MM.1S (cell line): ENCODE measurements at regions not wholly inside any gene's neighbourhood (a gene's known extent, or its start where the extent isn't known, plus 50 kb on each side); places are given as distances from the start of the nearest gene placed in this dataset.

ENCODE experiments used
- DNase-seq: peaks from one replicate; pipeline ENCODE4 v3.0.0-alpha.2; 2015
- H2AFZ ChIP-seq: fragments of 300-600 bp; sonication (generic); 2 replicates; pipeline ENCODE4 v1.6.0; 2016; ENCODE audit warnings: antibody characterized with exemption, low read length
- H3F3A ChIP-seq: fragments of 300-600 bp; sonication (generic); 2 replicates; pipeline ENCODE4 v1.6.1; 2016; ENCODE audit warnings: mild to moderate bottlenecking, antibody characterized with exemption, low read length, moderate library complexity, mixed read lengths; ENCODE audit not compliant: insufficient read depth
- H3K27ac ChIP-seq: fragments of 300-600 bp; sonication (generic); 2 replicates; pipeline ENCODE4 v1.5.1; 2016; ENCODE audit warnings: mild to moderate bottlenecking, low read length
- H3K27me3 ChIP-seq: fragments of 300-600 bp; sonication (generic); replicated peaks from 2 replicates; pipeline ENCODE4 v1.6.0; 2016; ENCODE audit warnings: low read length; ENCODE audit not compliant: insufficient read depth
- H3K36me3 ChIP-seq: fragments of 300-600 bp; sonication (generic); replicated peaks from 2 replicates; pipeline ENCODE4 v1.6.1; 2016; ENCODE audit warnings: mild to moderate bottlenecking, low read length, mixed read lengths; ENCODE audit not compliant: insufficient read depth
- H3K4me1 ChIP-seq: fragments of 300-600 bp; sonication (generic); 2 replicates; pipeline ENCODE4 v1.6.1; 2016; ENCODE audit warnings: low read length, mixed read lengths
- H3K4me2 ChIP-seq: fragments of 300-600 bp; sonication (generic); 2 replicates; pipeline ENCODE4 v1.6.0; 2016; ENCODE audit warnings: low read depth, low read length
- H3K4me3 ChIP-seq: fragments of 300-600 bp; sonication (generic); 2 replicates; pipeline ENCODE4 v1.5.1; 2016; ENCODE audit warnings: low read length, mixed read lengths
- H3K79me2 ChIP-seq: fragments of 300-600 bp; sonication (generic); 2 replicates; pipeline ENCODE4 v1.6.1; 2016; ENCODE audit warnings: mixed run types, low read length, mixed read lengths
- H3K9ac ChIP-seq: fragments of 300-600 bp; sonication (generic); 2 replicates; pipeline ENCODE4 v1.6.1; 2016; ENCODE audit warnings: low read length, mixed read lengths
- H3K9me2 ChIP-seq: fragments of 300-600 bp; sonication (generic); replicated peaks from 2 replicates; pipeline ENCODE4 v1.6.1; 2016; ENCODE audit warnings: mild to moderate bottlenecking, low read length, mixed read lengths; ENCODE audit not compliant: insufficient read depth
- H3K9me3 ChIP-seq: fragments of 300-600 bp; sonication (generic); replicated peaks from 2 replicates; pipeline ENCODE4 v1.6.1; 2016; ENCODE audit warnings: mild to moderate bottlenecking, low read length, mixed read lengths; ENCODE audit not compliant: insufficient read depth
- H4K20me1 ChIP-seq: fragments of 300-600 bp; sonication (generic); 2 replicates; pipeline ENCODE4 v1.6.1; 2016; ENCODE audit warnings: mild to moderate bottlenecking, low read length, moderate library complexity, mixed read lengths; ENCODE audit not compliant: insufficient read depth
- EZH2 ChIP-seq: fragments of 300-600 bp; sonication (generic); optimal IDR thresholded peaks from 2 replicates; pipeline ENCODE3; 2017; ENCODE audit warnings: low read depth, mild to moderate bottlenecking, antibody characterized with exemption, low read length, mixed read lengths
- EZH2phosphoT487 ChIP-seq: fragments of 300-600 bp; sonication (generic); IDR thresholded peaks from 2 replicates; pipeline ENCODE4 v1.6.1; 2018; ENCODE audit warnings: antibody characterized with exemption, low read length
- TF ChIP-seq, protein P1 (sequence below): fragments of 300-600 bp; sonication (generic); IDR thresholded peaks from 2 replicates; pipeline ENCODE4 v1.5.1; 2016; ENCODE audit warnings: antibody characterized with exemption, low read length, mixed read lengths

DNA sequence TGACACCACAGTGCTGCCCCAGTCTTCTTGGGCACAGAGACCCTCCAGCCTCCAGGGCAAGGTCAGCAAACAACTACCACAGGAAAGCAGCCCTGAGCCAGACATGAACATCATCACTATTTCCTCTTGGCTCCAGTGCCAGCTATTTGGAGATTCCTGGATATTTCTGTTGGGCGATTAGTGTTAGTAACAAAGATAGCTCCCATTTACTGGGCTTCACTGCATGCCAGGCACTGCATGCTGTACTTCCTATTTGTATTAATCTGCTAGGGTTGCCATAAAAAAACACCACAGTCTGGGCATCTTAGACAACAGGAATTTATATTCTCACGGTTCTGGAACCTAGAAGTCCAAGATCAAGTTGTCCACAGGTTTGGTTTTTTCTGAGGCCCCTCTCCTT is 255.1 kb upstream of the STT3B start:
- Histone ChIP-seq H3K36me3 (no peaks in the 10 kb centered on the region), H3K27me3 (no peaks in the 10 kb centered on the region), H3K4me2 (no peak overlapping the region), H3K9ac (no peak overlapping the region), H3K79me2 (no peaks in the 10 kb centered on the region), H3K4me1 (no peaks in the 10 kb centered on the region), H4K20me1 (no peaks in the 10 kb centered on the region), H3K4me3 (no peak overlapping the region), H3K27ac (no peak overlapping the region), H3F3A (no peaks in the 10 kb centered on the region), H3K9me3 (no peaks in the 10 kb centered on the region), H2AFZ (no peak overlapping the region), H3K9me2 (no peaks in the 10 kb centered on the region)
- no peak for TF ChIP-seq EZH2phosphoT487
- no peak for TF ChIP-seq EZH2
- TF ChIP-seq, protein P1, sequence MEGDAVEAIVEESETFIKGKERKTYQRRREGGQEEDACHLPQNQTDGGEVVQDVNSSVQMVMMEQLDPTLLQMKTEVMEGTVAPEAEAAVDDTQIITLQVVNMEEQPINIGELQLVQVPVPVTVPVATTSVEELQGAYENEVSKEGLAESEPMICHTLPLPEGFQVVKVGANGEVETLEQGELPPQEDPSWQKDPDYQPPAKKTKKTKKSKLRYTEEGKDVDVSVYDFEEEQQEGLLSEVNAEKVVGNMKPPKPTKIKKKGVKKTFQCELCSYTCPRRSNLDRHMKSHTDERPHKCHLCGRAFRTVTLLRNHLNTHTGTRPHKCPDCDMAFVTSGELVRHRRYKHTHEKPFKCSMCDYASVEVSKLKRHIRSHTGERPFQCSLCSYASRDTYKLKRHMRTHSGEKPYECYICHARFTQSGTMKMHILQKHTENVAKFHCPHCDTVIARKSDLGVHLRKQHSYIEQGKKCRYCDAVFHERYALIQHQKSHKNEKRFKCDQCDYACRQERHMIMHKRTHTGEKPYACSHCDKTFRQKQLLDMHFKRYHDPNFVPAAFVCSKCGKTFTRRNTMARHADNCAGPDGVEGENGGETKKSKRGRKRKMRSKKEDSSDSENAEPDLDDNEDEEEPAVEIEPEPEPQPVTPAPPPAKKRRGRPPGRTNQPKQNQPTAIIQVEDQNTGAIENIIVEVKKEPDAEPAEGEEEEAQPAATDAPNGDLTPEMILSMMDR, result no peak
- DNase-seq, result no peak

DNA sequence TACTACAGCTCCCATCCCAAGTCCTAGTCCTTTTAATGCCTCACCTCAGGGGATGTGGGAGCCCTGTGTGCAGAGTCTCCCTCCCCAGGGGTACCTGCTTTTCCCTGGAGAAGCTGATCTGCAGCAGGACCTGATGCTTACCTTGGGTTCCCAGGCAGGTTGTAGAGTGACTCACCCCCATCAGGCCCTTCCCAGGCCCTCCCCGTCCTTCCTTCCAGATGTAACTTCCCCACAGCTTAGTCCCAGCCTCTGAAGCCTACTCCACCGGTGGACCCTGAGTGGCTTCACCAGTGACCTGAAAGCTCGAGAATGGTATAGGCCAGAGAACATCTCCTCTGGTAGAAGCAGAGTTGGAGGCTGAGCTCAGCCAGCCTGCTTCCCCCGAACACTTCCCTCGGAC is 254.2 kb upstream of the STT3B start:
- Histone ChIP-seq H3K9ac (no peak overlapping the region), H3K9me3 (no peaks in the 10 kb centered on the region), H3K27ac (no peak overlapping the region), H3K4me2 (no peak overlapping the region), H3K36me3 (no peaks in the 10 kb centered on the region), H3K4me1 (no peaks in the 10 kb centered on the region), H3K9me2 (no peaks in the 10 kb centered on the region), H3K4me3 (no peak overlapping the region), H3K27me3 (no peaks in the 10 kb centered on the region), H3F3A (no peaks in the 10 kb centered on the region), H2AFZ (no peak overlapping the region), H4K20me1 (no peaks in the 10 kb centered on the region), H3K79me2 (no peaks in the 10 kb centered on the region)
- DNase-seq, result no peak
- TF ChIP-seq, protein P1, result no peak
- TF ChIP-seq EZH2phosphoT487 (no peak), EZH2 (no peak)

DNA sequence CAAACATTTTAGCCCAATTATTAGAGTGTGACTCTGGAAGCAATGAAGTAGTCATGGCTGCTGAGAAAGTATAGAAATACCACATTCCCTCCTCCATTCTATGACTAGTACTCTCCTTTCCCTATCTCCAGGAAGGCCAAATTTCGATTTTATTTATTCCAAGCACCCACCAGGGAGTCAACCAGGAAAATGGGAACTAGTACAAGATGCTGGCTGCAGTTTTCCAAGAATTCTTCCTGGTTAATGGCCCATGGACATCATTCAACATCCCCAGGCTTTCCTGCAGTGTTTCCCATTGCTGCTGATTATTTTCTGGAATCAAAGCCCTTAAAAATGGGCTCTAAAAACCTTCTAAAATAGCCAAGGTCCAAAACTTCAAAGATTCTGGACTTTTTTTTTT is 247.9 kb upstream of the STT3B start:
- no peak for DNase-seq
- no peak overlapping the region for H3K4me3 ChIP-seq
- H3K79me2 ChIP-seq, result no peaks in the 10 kb centered on the region
- H3K4me1 ChIP-seq, result no peaks in the 10 kb centered on the region
- H3K4me2 ChIP-seq, result no peak overlapping the region
- H3F3A ChIP-seq, result no peaks in the 10 kb centered on the region
- H3K36me3 ChIP-seq, result no peaks in the 10 kb centered on the region
- H3K9ac ChIP-seq, result no peak overlapping the region
- H2AFZ ChIP-seq, result no peak overlapping the region
- no peak overlapping the region for H3K27ac ChIP-seq
- no peak for TF ChIP-seq EZH2
- TF ChIP-seq EZH2phosphoT487, result no peak
- no peaks in the 10 kb centered on the region for H3K9me3 ChIP-seq
- H3K9me2 ChIP-seq, result no peaks in the 10 kb centered on the region
- no peaks in the 10 kb centered on the region for H4K20me1 ChIP-seq
- H3K27me3 ChIP-seq, result no peaks in the 10 kb centered on the region

DNA sequence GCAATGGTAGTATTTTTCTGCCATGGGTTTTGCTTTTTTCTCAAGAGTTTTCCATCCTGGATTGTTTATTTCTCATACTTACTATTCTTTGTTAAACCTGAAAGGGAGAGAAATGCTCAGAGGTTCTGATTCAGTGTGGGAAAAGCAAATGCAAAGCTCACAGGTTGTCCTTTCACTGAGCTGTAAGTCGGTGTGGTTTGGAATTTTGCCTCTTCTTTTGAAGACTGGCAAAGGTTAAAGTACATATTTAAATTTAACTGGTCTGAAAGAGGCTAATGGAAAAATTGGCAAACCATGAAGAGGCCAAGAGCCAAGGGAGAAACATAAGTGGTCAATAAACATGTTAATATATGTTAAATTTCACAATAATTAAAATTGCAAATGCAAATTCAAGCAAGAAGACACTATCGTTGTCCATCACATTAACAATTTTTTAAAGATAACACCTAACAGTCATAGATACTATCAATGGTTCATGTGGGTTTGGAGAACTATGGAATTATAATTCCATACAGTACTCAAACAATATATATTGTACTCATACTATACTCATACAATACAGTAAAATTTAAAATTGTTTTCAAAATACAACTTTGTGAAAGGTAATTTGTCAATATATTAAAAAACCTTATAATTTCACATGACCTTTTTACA is 246.8 kb upstream of the STT3B start:
- no peaks in the 10 kb centered on the region for H4K20me1 ChIP-seq
- H3K9me3 ChIP-seq, result no peaks in the 10 kb centered on the region
- H3K27me3 ChIP-seq, result no peaks in the 10 kb centered on the region
- no peak for DNase-seq
- TF ChIP-seq, protein P1, result no peak
- no peak for TF ChIP-seq EZH2
- no peak for TF ChIP-seq EZH2phosphoT487
- no peaks in the 10 kb centered on the region for H3K79me2 ChIP-seq
- H3K4me2 ChIP-seq, result no peak overlapping the region
- H3K4me1 ChIP-seq, result no peaks in the 10 kb centered on the region
- no peak overlapping the region for H2AFZ ChIP-seq
- no peak overlapping the region for H3K9ac ChIP-seq
- no peaks in the 10 kb centered on the region for H3K9me2 ChIP-seq
- H3F3A ChIP-seq, result no peaks in the 10 kb centered on the region
- H3K4me3 ChIP-seq, result no peak overlapping the region
- no peak overlapping the region for H3K27ac ChIP-seq
- no peaks in the 10 kb centered on the region for H3K36me3 ChIP-seq
